ENCODE measurements at regions not wholly inside any gene's neighbourhood (a gene's known extent, or its start where the extent isn't known, plus 50 kb on each side); places are given as distances from the start of the nearest gene placed in this dataset.

DNA sequence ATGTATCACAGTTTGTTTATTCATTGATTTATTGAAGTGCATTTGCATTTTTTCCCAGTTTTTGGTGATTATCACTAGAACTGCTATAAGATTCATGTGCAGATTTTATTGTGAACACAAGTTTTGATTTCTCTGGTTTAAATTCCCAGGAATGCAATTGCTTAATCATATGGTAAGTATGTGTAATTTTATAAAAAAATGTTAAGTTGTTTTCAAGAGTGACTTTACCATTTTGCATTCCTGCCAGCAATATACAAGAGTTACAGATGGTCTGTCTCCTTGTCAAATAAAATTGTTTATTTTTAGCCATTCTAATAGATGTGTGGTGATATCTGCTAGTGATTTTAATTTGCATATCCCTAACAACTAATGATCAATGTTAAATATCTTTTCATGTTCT, 127.3 kb upstream of the APP start:
- Histone ChIP-seq H3K9me3 (ENCODE audit: insufficient read depth, low read length) (peaks cover 8% of the 10 kb centered on the region; the same call in 1 of the 2 replicates), H3F3A (ENCODE audit: insufficient read depth) (no peaks in the 10 kb centered on the region), H2AFZ (ENCODE audit: low read depth, low read length, severe bottlenecking) (no peak overlapping the region), H3K9me2 (replicated peaks; ENCODE audit: insufficient read depth, low read length) (no peaks in the 10 kb centered on the region), H3K36me3 (ENCODE audit: low read length) (no peaks in the 10 kb centered on the region), H3K27ac (ENCODE audit: low read depth, low read length) (no peak overlapping the region), H3K4me2 (ENCODE audit: low read depth, low read length, poor library complexity, severe bottlenecking) (no peak overlapping the region), H3K79me2 (ENCODE audit: insufficient read depth, low read length) (no peaks in the 10 kb centered on the region), H4K20me1 (ENCODE audit: low read depth, low read length) (no peaks in the 10 kb centered on the region), H3K4me3 (ENCODE audit: insufficient read depth, low read length, poor library complexity, severe bottlenecking) (no peak overlapping the region), H3K27me3 (ENCODE audit: low read length) (no peaks in the 10 kb centered on the region), H3K9ac (ENCODE audit: low read length) (no peak overlapping the region)
- no peak for TF ChIP-seq EZH2phosphoT487 (conservative IDR thresholded peaks at IDR 0.05; ENCODE audit: low read length)
- no peak for TF ChIP-seq CTCF (IDR thresholded peaks at IDR 0.05; ENCODE audit: insufficient read depth, low read length, poor library complexity, severe bottlenecking)

GRCh38 chr21:26293141-26293946, 122.8 kb upstream of the APP start:
- H3F3A ChIP-seq (ENCODE audit: insufficient read depth), result no peaks in the 10 kb centered on the region
- H3K27me3 ChIP-seq (ENCODE audit: low read length), result no peaks in the 10 kb centered on the region
- H3K79me2 ChIP-seq (ENCODE audit: insufficient read depth, low read length), result no peaks in the 10 kb centered on the region
- no peak overlapping the region for H3K27ac ChIP-seq (ENCODE audit: low read depth, low read length)
- H4K20me1 ChIP-seq (ENCODE audit: low read depth, low read length), result no peaks in the 10 kb centered on the region
- no peak overlapping the region for H2AFZ ChIP-seq (ENCODE audit: low read depth, low read length, severe bottlenecking)
- H3K4me3 ChIP-seq (ENCODE audit: insufficient read depth, low read length, poor library complexity, severe bottlenecking), result no peak overlapping the region
- H3K9ac ChIP-seq (ENCODE audit: low read length), result no peak overlapping the region
- no peaks in the 10 kb centered on the region for H3K36me3 ChIP-seq (ENCODE audit: low read length)
- no peak overlapping the region for H3K4me2 ChIP-seq (ENCODE audit: low read depth, low read length, poor library complexity, severe bottlenecking)
- TF ChIP-seq CTCF (IDR thresholded peaks at IDR 0.05; ENCODE audit: insufficient read depth, low read length, poor library complexity, severe bottlenecking) (no peak), EZH2phosphoT487 (conservative IDR thresholded peaks at IDR 0.05; ENCODE audit: low read length) (no peak)
- H3K9me2 ChIP-seq (replicated peaks; ENCODE audit: insufficient read depth, low read length), result no peaks in the 10 kb centered on the region
- H3K9me3 ChIP-seq (ENCODE audit: insufficient read depth, low read length), result peaks cover 8% of the 10 kb centered on the region; the same call in 1 of the 2 replicates

GRCh38 chr21:26288026-26288425, 117.5 kb upstream of the APP start:
- Histone ChIP-seq H2AFZ (ENCODE audit: low read depth, low read length, severe bottlenecking) (no peak overlapping the region), H3K9ac (ENCODE audit: low read length) (no peak overlapping the region), H3K27me3 (ENCODE audit: low read length) (no peaks in the 10 kb centered on the region)

More at GRCh38 chr21:26288026-26288425, 117.5 kb upstream of the APP start:
- no peak overlapping the region for H3K4me2 ChIP-seq (ENCODE audit: low read depth, low read length, poor library complexity, severe bottlenecking)
- no peaks in the 10 kb centered on the region for H4K20me1 ChIP-seq (ENCODE audit: low read depth, low read length)
- TF ChIP-seq EZH2phosphoT487 (conservative IDR thresholded peaks at IDR 0.05; ENCODE audit: low read length) (no peak), CTCF (IDR thresholded peaks at IDR 0.05; ENCODE audit: insufficient read depth, low read length, poor library complexity, severe bottlenecking) (no peak)
- H3F3A ChIP-seq (ENCODE audit: insufficient read depth), result no peaks in the 10 kb centered on the region
- no peak overlapping the region for H3K4me3 ChIP-seq (ENCODE audit: insufficient read depth, low read length, poor library complexity, severe bottlenecking)
- no peaks in the 10 kb centered on the region for H3K9me2 ChIP-seq (replicated peaks; ENCODE audit: insufficient read depth, low read length)
- no peaks in the 10 kb centered on the region for H3K36me3 ChIP-seq (ENCODE audit: low read length)
- H3K9me3 ChIP-seq (ENCODE audit: insufficient read depth, low read length), result no peaks in the 10 kb centered on the region
- no peak overlapping the region for H3K27ac ChIP-seq (ENCODE audit: low read depth, low read length)
- no peaks in the 10 kb centered on the region for H3K79me2 ChIP-seq (ENCODE audit: insufficient read depth, low read length)
